ENCODE measurements at regions not wholly inside any gene's neighbourhood (a gene's known extent, or its start where the extent isn't known, plus 50 kb on each side); places are given as distances from the start of the nearest gene placed in this dataset.

DNA sequence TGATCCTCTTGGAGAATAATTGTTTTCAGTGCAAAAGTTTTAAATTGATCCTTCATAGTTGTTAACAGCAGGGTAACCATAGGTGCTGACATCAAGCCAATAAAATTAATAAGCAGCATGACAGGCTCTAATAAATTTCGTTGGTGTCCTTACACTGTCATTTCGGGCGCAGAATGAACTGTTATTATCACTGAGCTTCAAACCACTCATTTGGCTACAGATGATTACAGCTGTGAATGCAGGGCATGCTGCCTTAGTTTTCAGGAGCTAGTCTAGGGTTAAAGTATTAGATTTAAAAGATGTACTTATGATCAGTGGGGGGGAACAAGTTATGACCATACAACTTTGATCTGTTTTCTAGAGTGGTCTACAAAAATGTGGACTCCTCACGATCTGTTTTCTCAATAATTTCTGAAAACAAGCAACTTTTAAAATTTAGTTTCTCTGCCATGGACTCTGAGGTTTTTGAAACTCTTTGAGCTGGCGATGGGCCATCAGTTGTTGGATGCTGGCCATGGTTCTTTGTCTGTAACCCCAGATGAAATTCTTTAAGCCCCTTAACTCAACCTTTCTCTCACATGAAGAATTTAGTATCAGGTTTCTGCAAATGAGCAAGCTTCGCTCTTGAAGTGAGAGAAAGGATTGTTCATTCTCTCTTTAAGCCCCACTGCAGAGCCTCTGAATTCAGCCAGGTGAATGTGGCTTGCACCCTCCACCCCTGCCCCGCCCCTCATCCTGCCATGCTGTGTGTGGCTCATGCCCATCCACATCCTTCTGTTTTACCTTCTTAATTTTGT lies 99.1 kb upstream of the MTHFD1L start:
- POLR2A ChIA-PET: interaction anchor here (1.0 kb wide), 1 partner anchor 8 kb away, joined by 3 read pairs; no protein-coding TSS in a partner anchor
- H3K4me3 ChIP-seq: no peak overlapping the region
- TF ChIP-seq, protein P1, sequence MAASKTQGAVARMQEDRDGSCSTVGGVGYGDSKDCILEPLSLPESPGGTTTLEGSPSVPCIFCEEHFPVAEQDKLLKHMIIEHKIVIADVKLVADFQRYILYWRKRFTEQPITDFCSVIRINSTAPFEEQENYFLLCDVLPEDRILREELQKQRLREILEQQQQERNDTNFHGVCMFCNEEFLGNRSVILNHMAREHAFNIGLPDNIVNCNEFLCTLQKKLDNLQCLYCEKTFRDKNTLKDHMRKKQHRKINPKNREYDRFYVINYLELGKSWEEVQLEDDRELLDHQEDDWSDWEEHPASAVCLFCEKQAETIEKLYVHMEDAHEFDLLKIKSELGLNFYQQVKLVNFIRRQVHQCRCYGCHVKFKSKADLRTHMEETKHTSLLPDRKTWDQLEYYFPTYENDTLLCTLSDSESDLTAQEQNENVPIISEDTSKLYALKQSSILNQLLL (CRISPR knock-in tag; IDR thresholded peaks at IDR 0.05; ENCODE audit: borderline replicate concordance): no peak
- no peak for TF ChIP-seq MTF1 (CRISPR knock-in tag; IDR thresholded peaks at IDR 0.05; ENCODE audit: borderline replicate concordance)
- no peak for TF ChIP-seq SMC3 (conservative IDR thresholded peaks at IDR 0.05; ENCODE audit: insufficient read depth, low read depth, low read length)
- TF ChIP-seq GABPB2 (CRISPR knock-in tag; conservative IDR thresholded peaks at IDR 0.05): no peak
- TF ChIP-seq BACH1 (tag; IDR thresholded peaks at IDR 0.05): no peak
- peaks cover 3% of the 10 kb centered on the region for H3K9me1 ChIP-seq (ENCODE audit: control insufficient read depth, insufficient read depth, low read length)
- no peaks in the 10 kb centered on the region for H3K79me2 ChIP-seq (ENCODE audit: control insufficient read depth, insufficient read depth, low read length)
- no peaks in the 10 kb centered on the region for H3K9me3 ChIP-seq (replicated peaks; ENCODE audit: control insufficient read depth, insufficient read depth, low read depth, low read length)
- H3K4me2 ChIP-seq (ENCODE audit: insufficient read depth, low read length): no peak overlapping the region
- no peak overlapping the region for H3K27ac ChIP-seq (ENCODE audit: extremely low read depth, low read depth, low read length)
- FAIRE-seq: no peak
- H2AFZ ChIP-seq (ENCODE audit: low read depth, low read length): no peak overlapping the region
- no peaks in the 10 kb centered on the region for H4K20me1 ChIP-seq (replicated peaks; ENCODE audit: control insufficient read depth, insufficient read depth, low read length)
- in situ Hi-C loops (cut with MboI) (no loop called here), intact Hi-C loops (cut with micrococcal nuclease) (no loop called here)
- no peaks in the 10 kb centered on the region for H3K4me1 ChIP-seq (replicated peaks in 1 of 2; ENCODE audit: control insufficient read depth in 2 of 2, insufficient read depth in 2 of 2, low read length in 2 of 2)
- CTCF ChIA-PET (ENCODE audit: low intra/inter-chr PET ratio): no interaction called here
- no peak overlapping the region for H3K9ac ChIP-seq (ENCODE audit: insufficient read depth in 1 of 2, low read depth in 2 of 2, low read length in 2 of 2)
- no peak for ATAC-seq
- no peak for DNase-seq (ENCODE audit: extremely low read depth in 1 of 4, low spot score in 3 of 4)
- no TSS peak for BruUV-seq (replicated peaks)
- H3K27me3 ChIP-seq (ENCODE audit: control insufficient read depth in 2 of 2, insufficient read depth in 2 of 2, low read length in 2 of 2): peaks cover 21 to 22% of the 10 kb centered on the region in 2 experiments; a peak in 4 of 5 replicates
- no peaks in the 10 kb centered on the region for H3K36me3 ChIP-seq (ENCODE audit: control insufficient read depth, insufficient read depth, low read length)
- WGBS (ENCODE audit: insufficient coverage, low coverage, missing lambda C conversion rate): 2% methylated on average over 7 of the region's 7 CpGs
